ENCODE measurements at regions not wholly inside any gene's neighbourhood (a gene's known extent, or its start where the extent isn't known, plus 50 kb on each side); places are given as distances from the start of the nearest gene placed in this dataset.

DNA sequence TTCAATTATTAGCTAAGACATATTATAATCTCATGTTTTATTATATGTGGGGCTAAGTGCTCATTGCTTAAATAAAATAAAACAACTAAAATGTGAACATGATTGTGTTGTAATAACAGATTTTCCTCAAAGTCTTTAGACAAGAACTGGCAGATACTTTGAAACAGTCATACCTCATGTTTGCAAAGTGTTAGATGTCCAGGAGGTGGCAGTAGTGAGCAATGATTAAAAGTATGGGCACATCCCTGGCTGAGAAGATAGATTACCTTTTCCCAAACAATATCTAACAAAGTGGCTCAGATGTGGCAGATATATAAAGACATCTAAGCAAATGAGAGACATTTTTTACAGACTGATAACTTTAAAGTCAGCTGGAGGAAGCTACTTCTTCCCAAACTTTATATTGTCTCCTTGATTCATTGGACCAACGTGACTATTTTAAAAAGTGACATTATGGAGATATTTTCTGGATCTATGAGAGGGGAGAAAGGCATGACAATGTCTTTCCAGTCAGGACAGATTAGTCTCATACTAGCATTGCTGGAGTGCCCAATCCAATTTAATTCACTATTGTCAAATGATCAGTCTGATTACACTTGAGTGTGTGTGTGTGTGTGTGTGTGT, 269.8 kb downstream of the S1PR1 start:
- intact Hi-C loops (cut with DNase I): no loop called here

DNA sequence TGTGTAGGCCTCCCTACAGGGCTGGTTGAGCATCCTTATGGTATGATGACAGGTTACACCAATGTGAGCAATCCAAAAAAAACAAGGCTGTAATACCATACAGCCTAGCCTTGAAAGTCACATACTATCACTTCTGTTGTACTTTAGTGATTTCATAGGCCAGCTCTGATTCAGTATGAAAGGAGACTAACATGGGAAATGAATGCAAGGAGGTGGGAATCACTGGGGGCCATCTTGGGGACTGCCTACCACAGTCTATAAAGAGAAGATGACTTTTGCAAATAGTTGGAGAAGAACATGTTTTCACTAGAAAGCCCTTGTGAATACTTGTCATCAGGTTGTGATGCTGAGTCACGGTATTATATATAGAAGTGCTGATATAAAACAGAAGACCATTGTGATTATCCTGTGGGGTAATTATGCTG, 270.7 kb downstream of the S1PR1 start:
- intact Hi-C loops (cut with DNase I): no loop called here
- no peak for DNase-seq (ENCODE audit: low spot score)

More for the DNA sequence above, 269.8 kb downstream of the S1PR1 start:
- DNase-seq (ENCODE audit: low spot score): no peak

DNA sequence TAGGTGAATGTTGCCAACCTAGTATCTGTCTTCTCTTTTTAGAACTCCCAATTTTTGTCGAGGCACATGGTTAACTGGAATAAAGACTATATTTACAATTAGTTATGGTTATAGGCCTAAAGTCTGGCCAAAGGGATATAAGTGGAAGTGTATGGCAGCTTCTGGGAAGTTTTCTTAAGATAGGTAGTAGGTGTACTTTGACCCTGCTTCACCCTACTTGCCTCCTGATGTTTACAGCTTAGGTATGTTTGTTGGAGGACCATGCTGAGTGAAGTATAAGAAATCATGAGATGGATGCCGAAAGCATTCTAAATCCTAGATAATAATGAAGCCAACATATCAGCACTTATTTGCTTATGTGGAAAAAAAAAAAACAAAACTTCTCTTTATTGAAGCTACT, 272.1 kb downstream of the S1PR1 start:
- no peak for DNase-seq (ENCODE audit: low spot score)
- intact Hi-C loops (cut with DNase I): no loop called here

GRCh38 chr1:101509370-101509769, 272.6 kb downstream of the S1PR1 start:
- DNase-seq (ENCODE audit: low spot score): no peak

GRCh38 chr1:101511202-101511891, 274.5 kb downstream of the S1PR1 start:
- DNase-seq (ENCODE audit: low spot score): no peak
- intact Hi-C loops (cut with DNase I): no loop called here

More at GRCh38 chr1:101509370-101509769, 272.6 kb downstream of the S1PR1 start:
- intact Hi-C loops (cut with DNase I): no loop called here

DNA sequence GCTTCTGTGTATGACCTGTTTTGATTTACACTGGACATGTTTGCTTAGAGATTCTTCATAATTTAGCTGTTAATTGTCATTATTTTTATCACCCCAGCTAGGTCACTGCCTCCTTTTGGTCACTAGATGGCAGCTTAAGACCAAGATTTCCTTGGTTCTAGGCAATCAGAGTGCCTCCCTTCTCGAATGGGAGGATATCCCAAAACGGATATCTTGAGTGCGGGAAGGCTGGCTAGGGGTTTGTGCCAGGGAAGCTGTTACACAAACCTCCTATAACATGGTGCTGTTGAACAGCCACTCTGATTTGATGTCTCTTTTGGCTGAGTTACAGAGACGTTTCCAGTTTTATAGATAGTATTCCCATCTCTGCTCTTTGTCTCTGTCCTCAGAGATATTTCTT, 283.5 kb downstream of the S1PR1 start:
- no peak for DNase-seq (ENCODE audit: low spot score)
- intact Hi-C loops (cut with DNase I): no loop called here

DNA sequence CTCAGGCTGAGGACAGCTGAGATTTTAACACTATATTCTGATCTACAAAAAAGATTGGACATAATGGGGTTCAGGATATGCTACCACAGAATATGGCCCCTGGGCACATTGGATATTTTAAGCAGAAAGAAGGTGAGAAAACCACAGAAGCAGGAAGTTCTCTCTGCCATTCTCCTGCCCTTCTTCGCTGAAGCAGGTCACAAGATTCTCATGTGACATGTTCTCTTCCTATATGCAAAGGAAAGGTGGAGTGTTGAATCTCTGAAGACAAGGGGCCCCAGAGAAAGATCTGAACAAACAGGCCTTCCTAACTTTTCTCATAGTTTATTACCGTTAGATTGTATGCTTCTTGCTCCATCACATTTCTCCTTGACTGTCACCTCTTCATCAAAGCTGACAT, 285.7 kb downstream of the S1PR1 start:
- no peak for DNase-seq (ENCODE audit: low spot score)
- intact Hi-C loops (cut with DNase I): no loop called here

GRCh38 chr1:101526813-101527212, 290.0 kb downstream of the S1PR1 start:
- intact Hi-C loops (cut with DNase I): no loop called here

DNA sequence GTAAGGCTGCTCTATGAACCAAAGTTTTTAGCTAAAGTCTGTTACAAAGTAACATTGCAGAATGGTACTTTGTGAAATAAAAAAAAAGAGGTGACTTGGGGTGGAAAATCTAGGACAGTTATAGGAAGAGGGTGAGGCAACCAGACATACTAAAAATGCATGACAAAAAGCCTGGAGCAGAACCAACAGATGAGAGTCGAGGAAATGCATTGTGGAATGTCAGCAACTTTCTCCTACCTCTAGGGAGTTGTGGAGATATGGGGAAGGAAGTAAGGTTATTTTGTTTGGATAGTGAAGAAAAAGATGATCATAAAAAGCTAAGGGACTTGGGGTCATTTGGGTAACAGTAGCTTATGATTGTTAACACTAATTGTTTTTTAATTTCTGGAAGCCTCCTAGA, 295.6 kb downstream of the S1PR1 start:
- intact Hi-C loops (cut with DNase I): no loop called here
- no peak for DNase-seq (ENCODE audit: low spot score)

More at GRCh38 chr1:101526813-101527212, 290.0 kb downstream of the S1PR1 start:
- no peak for DNase-seq (ENCODE audit: low spot score)

DNA sequence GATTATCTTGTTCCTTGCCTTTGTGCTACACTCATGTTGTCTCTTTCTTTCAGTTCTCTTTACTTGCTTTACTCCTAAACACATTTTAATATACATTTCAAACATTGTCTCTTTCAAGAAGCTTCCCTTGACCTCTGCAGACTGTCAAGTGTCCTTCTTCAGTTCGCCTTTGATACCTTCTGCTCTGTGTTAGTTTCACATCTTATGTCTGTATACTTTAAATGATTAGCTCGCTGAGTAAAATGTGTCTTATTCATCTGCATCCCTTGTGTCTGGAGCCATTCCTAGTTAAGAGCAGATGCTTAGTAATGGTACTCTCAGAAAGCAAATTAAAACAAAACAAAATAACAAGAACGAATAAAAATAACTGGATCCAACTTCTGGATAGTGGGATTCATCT, 303.3 kb downstream of the S1PR1 start:
- no peak for DNase-seq (ENCODE audit: low spot score)
- intact Hi-C loops (cut with DNase I): no loop called here

DNA sequence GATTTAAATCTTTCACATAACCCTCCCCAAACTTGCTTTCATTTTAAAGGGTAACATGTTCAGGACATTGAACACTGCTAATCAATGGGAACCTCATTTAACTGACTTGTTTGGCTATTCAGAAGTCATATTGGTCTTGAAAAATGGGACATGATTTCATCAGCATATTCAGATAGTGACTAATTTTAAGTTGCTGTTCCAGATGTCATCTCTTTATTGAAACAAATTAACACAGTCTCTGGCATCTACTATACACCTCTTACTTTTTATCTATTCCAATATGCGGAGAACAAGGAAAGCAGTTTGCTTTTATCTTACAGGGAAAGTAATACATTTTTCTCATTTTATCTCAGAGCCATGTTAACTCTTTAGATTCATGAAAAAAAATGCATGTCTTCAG, 310.1 kb downstream of the S1PR1 start:
- intact Hi-C loops (cut with DNase I): no loop called here

GRCh38 chr1:101547357-101547756, 310.5 kb downstream of the S1PR1 start:
- intact Hi-C loops (cut with DNase I): no loop called here

More for the DNA sequence above, 310.1 kb downstream of the S1PR1 start:
- no peak for DNase-seq (ENCODE audit: low spot score)

DNA sequence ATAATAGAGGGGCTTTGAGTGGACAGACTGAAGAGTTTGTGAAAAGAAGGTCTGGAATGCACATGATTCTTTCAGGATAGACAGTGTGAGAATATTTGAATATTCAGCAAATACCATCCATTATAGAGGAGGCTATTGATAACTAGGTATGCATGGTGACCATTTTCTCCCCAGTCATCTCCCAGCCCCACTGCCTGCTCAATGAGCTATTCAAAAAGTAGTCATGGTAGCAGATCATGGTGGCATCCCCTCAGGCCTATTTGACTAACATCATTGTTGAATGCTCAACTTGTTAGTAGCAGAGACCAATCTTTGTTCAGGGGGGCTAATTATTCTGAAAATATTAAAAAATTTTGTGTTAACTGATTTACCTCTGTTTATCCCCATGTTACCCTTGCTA, 311.6 kb downstream of the S1PR1 start:
- DNase-seq (ENCODE audit: low spot score): no peak
- intact Hi-C loops (cut with DNase I): no loop called here

More at GRCh38 chr1:101547357-101547756, 310.5 kb downstream of the S1PR1 start:
- no peak for DNase-seq (ENCODE audit: low spot score)

GRCh38 chr1:101550581-101550980, 313.8 kb downstream of the S1PR1 start:
- DNase-seq (ENCODE audit: low spot score): no peak
- intact Hi-C loops (cut with DNase I): no loop called here

DNA sequence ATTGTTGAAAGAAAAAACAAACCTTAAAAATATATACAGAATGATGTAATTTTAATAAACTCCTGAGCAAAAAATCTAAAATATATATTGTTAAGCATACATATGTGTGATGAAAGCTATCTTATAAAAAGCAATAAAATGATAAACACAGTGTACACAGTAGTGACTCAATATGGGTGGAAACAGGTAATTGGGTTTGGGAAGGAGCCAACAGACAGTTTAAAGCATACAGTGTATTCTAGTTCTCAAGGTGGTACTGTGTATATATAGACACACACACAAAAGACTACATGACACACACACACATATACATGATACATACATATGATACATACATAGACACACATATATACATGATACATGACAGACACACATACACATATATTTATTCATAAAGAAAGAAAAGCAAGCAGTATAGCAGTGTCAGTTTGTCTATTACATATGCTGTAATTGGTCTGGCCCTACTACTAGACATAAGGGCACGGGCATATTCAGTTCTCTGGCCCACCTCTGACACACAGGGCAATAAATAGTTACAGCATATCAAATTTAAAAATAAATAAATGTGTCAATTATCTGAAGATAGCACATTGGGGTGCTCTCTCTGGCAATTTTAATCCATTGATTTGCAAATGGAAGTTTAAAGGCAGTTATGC, 330.2 kb downstream of the S1PR1 start:
- no peak for DNase-seq (ENCODE audit: low spot score)
- intact Hi-C loops (cut with DNase I): no loop called here

DNA sequence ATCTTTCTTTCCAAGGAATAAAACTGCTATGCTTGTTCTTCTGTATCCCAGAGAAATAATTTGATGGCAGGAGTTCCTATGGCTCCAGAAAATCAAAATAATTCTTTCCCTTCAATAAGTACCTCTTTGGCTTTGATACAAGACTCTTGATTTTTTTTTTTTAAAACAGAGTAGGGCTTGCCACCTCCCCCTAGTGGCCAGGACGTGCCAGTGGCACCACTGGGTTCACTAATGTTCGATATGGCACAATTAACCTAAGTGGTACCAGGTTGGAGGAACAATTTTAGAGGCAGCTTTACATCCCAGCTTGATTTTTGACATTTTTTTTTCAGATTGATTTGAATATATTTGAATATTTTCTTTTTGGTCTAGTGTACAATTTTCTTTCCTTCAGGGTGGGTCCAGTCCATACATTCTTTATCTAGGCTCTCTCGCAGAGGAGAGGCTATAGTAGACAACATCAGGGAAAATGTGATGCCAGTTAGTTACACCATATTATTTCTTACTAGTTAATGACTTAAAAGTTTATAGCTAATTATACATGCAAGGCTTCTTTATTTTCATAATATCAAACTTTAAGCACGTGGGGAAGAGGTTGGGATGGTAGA, 330.9 kb downstream of the S1PR1 start:
- intact Hi-C loops (cut with DNase I): no loop called here
- no peak for DNase-seq (ENCODE audit: low spot score)

DNA sequence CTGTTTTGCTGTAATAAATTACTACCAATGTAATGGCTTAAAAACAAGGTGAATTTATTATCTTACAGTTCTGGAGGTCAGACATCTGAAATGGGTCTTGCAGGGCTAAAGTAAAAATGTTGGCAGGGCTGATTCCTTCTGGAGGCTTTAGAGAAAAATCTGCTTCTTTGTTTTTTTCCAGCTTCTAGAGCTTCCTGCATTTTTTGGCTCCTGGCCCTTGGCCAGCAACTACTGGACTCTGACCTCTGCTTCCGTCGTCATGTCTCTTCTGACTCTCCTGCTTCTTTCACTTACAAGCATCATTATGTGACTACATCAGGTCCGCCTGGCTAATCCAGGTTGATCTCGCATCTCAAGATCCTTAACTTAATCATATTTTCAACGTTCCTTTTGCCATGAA, 350.9 kb downstream of the S1PR1 start:
- DNase-seq (ENCODE audit: low spot score): no peak
- intact Hi-C loops (cut with DNase I): no loop called here

DNA sequence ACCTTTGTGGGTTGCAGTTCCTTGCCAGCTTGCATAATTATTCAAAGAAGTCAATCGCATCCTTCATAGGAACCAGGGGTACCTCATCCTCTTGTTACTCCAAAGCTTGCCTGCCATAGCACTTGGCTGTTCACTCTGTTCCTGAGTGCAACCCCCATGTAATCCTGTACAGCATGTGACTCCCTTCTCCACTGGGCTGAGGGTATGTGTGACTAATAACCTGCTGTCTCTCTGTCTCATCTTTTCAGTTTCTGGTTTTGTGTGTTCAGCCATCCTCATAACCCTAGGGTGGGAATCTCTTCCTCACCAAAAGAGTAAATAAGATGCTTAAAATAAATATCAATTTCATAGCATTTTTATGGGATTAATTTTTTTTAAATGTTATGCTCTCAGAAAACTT, 351.9 kb downstream of the S1PR1 start:
- intact Hi-C loops (cut with DNase I): no loop called here
- no peak for DNase-seq (ENCODE audit: low spot score)

DNA sequence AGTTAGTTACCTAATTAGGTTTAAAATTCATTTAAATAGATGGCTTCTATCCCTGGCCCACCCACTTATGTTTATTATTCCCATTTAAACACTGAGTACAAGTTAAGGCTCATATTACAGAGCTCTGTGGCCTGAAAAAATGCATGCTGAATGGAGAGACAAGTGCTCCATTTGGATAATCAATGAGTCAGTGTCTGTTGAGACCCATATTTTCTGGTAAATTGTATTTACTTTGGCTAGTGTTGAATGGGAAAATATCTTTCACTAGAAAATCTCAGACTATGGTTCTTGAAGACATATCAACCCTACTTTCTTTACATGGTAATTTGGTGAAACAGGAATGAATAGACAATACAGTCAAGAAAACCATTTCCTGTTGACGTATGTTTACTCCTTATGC, 356.0 kb downstream of the S1PR1 start:
- intact Hi-C loops (cut with DNase I): no loop called here
- DNase-seq (ENCODE audit: low spot score): no peak

DNA sequence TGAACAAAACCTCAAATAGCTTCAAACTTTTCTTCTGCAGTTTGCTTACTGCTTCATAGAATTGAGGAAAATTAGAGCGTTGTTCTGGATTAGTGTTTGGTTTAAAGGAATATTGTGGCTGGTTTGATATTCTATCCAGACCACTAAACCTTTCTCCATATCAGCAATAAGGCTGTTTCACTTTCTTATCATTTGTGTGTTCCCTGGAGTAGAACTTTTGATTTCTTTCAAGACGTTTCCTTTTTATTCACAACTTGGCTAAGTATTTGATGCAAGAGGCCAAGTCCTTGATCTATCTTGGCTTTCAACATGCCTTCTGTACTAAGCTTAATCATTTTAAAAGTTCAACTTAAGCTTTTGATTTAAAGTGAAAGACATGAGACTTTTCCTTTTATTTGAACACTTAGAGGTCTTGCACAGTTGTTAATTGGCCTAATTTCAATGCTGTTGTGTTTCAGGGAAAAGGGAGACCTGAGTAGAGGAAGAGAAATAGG, 359.1 kb downstream of the S1PR1 start:
- DNase-seq (ENCODE audit: low spot score): no peak
- intact Hi-C loops (cut with DNase I): no loop called here

Data from posterior vena cava (tissue), 2 donors.